CD4-positive, alpha-beta memory T cell (primary cell): ENCODE measurements at regions not wholly inside any gene's neighbourhood (a gene's known extent, or its start where the extent isn't known, plus 50 kb on each side); places are given as distances from the start of the nearest gene placed in this dataset.

ENCODE experiments used
- CTCF ChIA-PET: fragments of 350-600 bp; sonication (Branson Sonifier 250); formaldehyde crosslinking; loops from one replicate; lab custom pipeline; 2021; ENCODE audit warnings: inconsistent platforms; ENCODE audit not compliant: partially characterized antibody; lab: Charles Lee
- POLR2A ChIA-PET: fragments of 350-600 bp; sonication (Branson Sonifier 250); formaldehyde crosslinking; loops from one replicate; lab custom pipeline; 2021; ENCODE audit not compliant: partially characterized antibody; lab: Charles Lee
- DNase-seq, 5 donors: peaks; one replicate each; pipeline versions ENCODE4 v3.0.0 to v3.0.0-alpha.2; 2020 to 2022; ENCODE audit warnings: mixed read lengths in 1 of 5
- H3K27ac ChIP-seq: one replicate; pipeline ENCODE4 v1.7.0; 2013; ENCODE audit warnings: low read depth, low read length
- H3K27me3 ChIP-seq: 2 replicates; pipeline ENCODE4 v1.7.0; 2013; ENCODE audit warnings: mild to moderate bottlenecking, low read length, moderate library complexity; ENCODE audit not compliant: insufficient read depth
- H3K36me3 ChIP-seq: 2 replicates; pipeline ENCODE4 v1.7.0; 2013; ENCODE audit warnings: mild to moderate bottlenecking, low read length, moderate library complexity; ENCODE audit not compliant: insufficient read depth
- H3K4me1 ChIP-seq: 2 replicates; pipeline ENCODE4 v1.7.0; 2013; ENCODE audit warnings: mild to moderate bottlenecking, low read length, moderate library complexity; ENCODE audit not compliant: insufficient read depth
- H3K4me3 ChIP-seq, 2 donors: one replicate each; pipeline ENCODE4 v1.7.0; 2013; ENCODE audit warnings: low read length in 2 of 2, mild to moderate bottlenecking in 1 of 2
- H3K9me3 ChIP-seq, 2 donors: one replicate each; pipeline ENCODE4 v1.7.0; 2013; ENCODE audit warnings: low read length in 2 of 2, control low read depth in 1 of 2; ENCODE audit not compliant: control insufficient read depth in 1 of 2
- H3K27ac Mint-ChIP-seq, 7 donors: one replicate each; pipeline ENCODE4 v1.8.0; 2020 to 2021; ENCODE audit warnings: mixed read lengths in 7 of 7, mild to moderate bottlenecking in 6 of 7, inconsistent platforms in 3 of 7, moderate library complexity in 3 of 7
- H3K27me3 Mint-ChIP-seq, 2 donors: one replicate each; pipeline ENCODE4 v1.8.0; 2020 to 2021; ENCODE audit warnings: mixed read lengths in 2 of 2
- H3K36me3 Mint-ChIP-seq, 2 donors: one replicate each; pipeline ENCODE4 v1.8.0; 2020 to 2021; ENCODE audit warnings: mixed read lengths in 2 of 2, inconsistent platforms in 1 of 2, mild to moderate bottlenecking in 1 of 2
- H3K4me1 Mint-ChIP-seq, 4 donors: one replicate each; pipeline ENCODE4 v1.8.0; 2020 to 2021; ENCODE audit warnings: mixed read lengths in 4 of 4, mild to moderate bottlenecking in 1 of 4
- H3K4me3 Mint-ChIP-seq, 8 donors: one replicate each; pipeline ENCODE4 v1.8.0; 2020 to 2021; ENCODE audit warnings: mixed read lengths in 8 of 8, mild to moderate bottlenecking in 7 of 8, moderate library complexity in 6 of 8, inconsistent platforms in 3 of 8
- H3K9me3 Mint-ChIP-seq, 8 donors: one replicate each; pipeline ENCODE4 v1.8.0; 2020 to 2021; ENCODE audit warnings: mixed read lengths in 8 of 8, mild to moderate bottlenecking in 5 of 8, inconsistent platforms in 3 of 8, moderate library complexity in 1 of 8
- intact Hi-C: fragments of 100-400 bp; cut with micrococcal nuclease; formaldehyde crosslinking; loops from one replicate; pipeline ENCODE4 v1.15.1; 2023

DNA sequence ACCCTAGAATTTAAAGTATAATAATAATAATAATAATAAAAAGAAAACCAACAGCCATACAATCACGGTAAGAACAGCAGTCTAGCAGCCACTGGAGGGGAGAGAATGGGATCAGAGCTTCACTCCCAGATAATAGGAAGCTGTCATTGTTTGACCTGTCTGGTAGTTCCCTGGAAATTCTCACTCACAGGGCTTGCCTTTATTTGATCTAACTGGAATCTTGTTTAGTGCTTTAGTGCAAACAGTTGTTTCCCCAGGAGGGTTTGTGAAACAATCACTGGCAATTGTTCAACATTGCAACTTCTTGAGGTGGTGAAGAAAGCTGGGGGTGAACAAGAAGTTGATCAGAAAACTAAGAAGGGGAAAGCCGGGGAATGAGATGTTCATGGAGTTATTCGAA, 68.7 kb upstream of the PTCSC3 start:
- POLR2A ChIA-PET: no interaction called here
- H3K4me3 Mint-ChIP-seq: no peak overlapping the region

GRCh38 chr14:36243183-36243582, 66.7 kb upstream of the PTCSC3 start:
- H3K27ac Mint-ChIP-seq: no peak overlapping the region
- Histone ChIP-seq H3K9me3 (no peaks in the 10 kb centered on the region), H3K36me3 (no peaks in the 10 kb centered on the region), H3K4me3 (no peak overlapping the region), H3K4me1 (no peaks in the 10 kb centered on the region), H3K27ac (no peak overlapping the region), H3K27me3 (no peaks in the 10 kb centered on the region)
- POLR2A ChIA-PET: no interaction called here
- peaks cover 1 to 12% of the 10 kb centered on the region in 2 donors for H3K27me3 Mint-ChIP-seq
- intact Hi-C loops: no loop called here
- no peak overlapping the region for H3K4me3 Mint-ChIP-seq
- H3K4me1 Mint-ChIP-seq: no peaks in the 10 kb centered on the region
- no peaks in the 10 kb centered on the region for H3K36me3 Mint-ChIP-seq
- DNase-seq: no peak
- CTCF ChIA-PET: no interaction called here
- H3K9me3 Mint-ChIP-seq: peaks cover 0 to 8% (median 0%) of the 10 kb centered on the region in 8 donors

More for the DNA sequence above, 68.7 kb upstream of the PTCSC3 start:
- intact Hi-C loops: no loop called here
- Mint-ChIP-seq H3K27me3 (peaks cover 1 to 3% of the 10 kb centered on the region in 2 donors), H3K4me1 (no peaks in the 10 kb centered on the region), H3K27ac (no peak overlapping the region), H3K36me3 (no peaks in the 10 kb centered on the region), H3K9me3 (peaks cover 0 to 7% (median 3%) of the 10 kb centered on the region in 8 donors)
- no peaks in the 10 kb centered on the region for H3K4me1 ChIP-seq
- CTCF ChIA-PET: no interaction called here
- H3K27me3 ChIP-seq: no peaks in the 10 kb centered on the region
- no peak overlapping the region for H3K4me3 ChIP-seq
- DNase-seq: no peak
- H3K9me3 ChIP-seq: no peaks in the 10 kb centered on the region
- H3K36me3 ChIP-seq: no peaks in the 10 kb centered on the region
- H3K27ac ChIP-seq: no peak overlapping the region

DNA sequence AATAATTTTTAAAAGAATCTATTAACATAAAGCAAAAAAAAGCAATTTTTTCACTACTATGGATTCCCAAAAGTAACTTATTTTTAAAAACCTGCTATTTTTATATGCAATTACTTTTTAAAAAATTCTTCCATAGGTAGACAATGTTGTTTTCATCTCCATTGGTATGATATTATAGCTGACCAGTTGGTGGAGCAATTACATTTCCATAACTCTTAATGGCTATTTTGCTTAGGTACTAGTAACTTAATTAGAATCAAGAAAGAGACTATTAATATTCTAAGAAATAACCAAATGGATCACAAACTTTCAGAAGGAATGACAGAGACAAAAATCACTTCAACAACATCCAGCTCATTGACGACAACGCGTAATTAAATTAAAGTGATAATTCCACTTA, 64.7 kb upstream of the PTCSC3 start:
- no peak for DNase-seq
- Histone ChIP-seq H3K27me3 (no peaks in the 10 kb centered on the region), H3K9me3 (no peaks in the 10 kb centered on the region), H3K4me1 (no peaks in the 10 kb centered on the region), H3K4me3 (no peak overlapping the region), H3K27ac (no peak overlapping the region), H3K36me3 (no peaks in the 10 kb centered on the region)
- H3K27ac Mint-ChIP-seq: no peak overlapping the region
- H3K4me1 Mint-ChIP-seq: no peaks in the 10 kb centered on the region
- H3K9me3 Mint-ChIP-seq: peaks cover 0 to 4% (median 0%) of the 10 kb centered on the region in 8 donors
- POLR2A ChIA-PET: no interaction called here
- no peak overlapping the region for H3K4me3 Mint-ChIP-seq
- CTCF ChIA-PET: no interaction called here
- peaks cover 0 to 8% of the 10 kb centered on the region in 2 donors for H3K27me3 Mint-ChIP-seq
- intact Hi-C loops: no loop called here
- H3K36me3 Mint-ChIP-seq: no peaks in the 10 kb centered on the region

- Mint-ChIP-seq H3K4me3 (no peak overlapping the region), H3K9me3 (peaks cover 0 to 4% (median 0%) of the 10 kb centered on the region in 8 donors), H3K27ac (no peak overlapping the region), H3K4me1 (no peaks in the 10 kb centered on the region), H3K36me3 (no peaks in the 10 kb centered on the region), H3K27me3 (peaks cover 3 to 9% of the 10 kb centered on the region in 2 donors)
- CTCF ChIA-PET: no interaction called here
- no peaks in the 10 kb centered on the region for H3K36me3 ChIP-seq
- intact Hi-C loops: no loop called here
- H3K4me3 ChIP-seq: no peak overlapping the region
- no peak overlapping the region for H3K27ac ChIP-seq
- POLR2A ChIA-PET: no interaction called here
- no peak for DNase-seq
- no peaks in the 10 kb centered on the region for H3K9me3 ChIP-seq
- no peaks in the 10 kb centered on the region for H3K4me1 ChIP-seq
- H3K27me3 ChIP-seq: no peaks in the 10 kb centered on the region
Measured at GRCh38 chr14:36238666-36239363, 62.3 kb upstream of the PTCSC3 start.

DNA sequence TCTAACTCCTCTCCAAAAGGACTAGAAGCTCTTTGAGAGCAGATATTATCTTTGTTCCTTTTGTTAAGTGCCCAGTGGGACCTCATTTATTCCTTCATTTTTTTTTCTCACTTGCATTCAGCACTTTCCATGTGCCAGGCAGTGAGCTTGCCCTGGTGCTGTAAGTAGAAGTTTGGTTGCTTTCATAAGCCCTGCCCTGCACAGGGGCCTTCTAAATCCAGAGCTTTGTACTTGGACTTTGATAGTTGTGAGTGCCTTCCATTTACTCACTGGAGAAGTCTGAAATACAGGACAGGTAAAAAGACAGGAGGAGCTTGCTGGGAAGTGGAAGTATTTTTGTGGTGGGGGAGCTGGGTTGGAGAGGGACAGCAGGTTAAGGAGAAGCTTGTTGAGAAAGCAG, 56.7 kb upstream of the PTCSC3 start:
- Mint-ChIP-seq H3K4me1 (no peaks in the 10 kb centered on the region), H3K4me3 (no peak overlapping the region), H3K36me3 (no peaks in the 10 kb centered on the region), H3K27me3 (peaks cover 2 to 3% of the 10 kb centered on the region in 2 donors), H3K9me3 (no peaks in the 10 kb centered on the region), H3K27ac (no peak overlapping the region)
- no peak overlapping the region for H3K4me3 ChIP-seq
- ChIA-PET POLR2A (no interaction called here), CTCF (interaction anchor here (0.5 kb wide), 1 partner anchor 258 kb away, joined by 3 read pairs; no protein-coding TSS in a partner anchor)
- H3K9me3 ChIP-seq: no peaks in the 10 kb centered on the region
- no peaks in the 10 kb centered on the region for H3K27me3 ChIP-seq
- no peaks in the 10 kb centered on the region for H3K36me3 ChIP-seq
- intact Hi-C loops: no loop called here
- H3K27ac ChIP-seq: no peak overlapping the region
- DNase-seq: no peak
- no peaks in the 10 kb centered on the region for H3K4me1 ChIP-seq

DNA sequence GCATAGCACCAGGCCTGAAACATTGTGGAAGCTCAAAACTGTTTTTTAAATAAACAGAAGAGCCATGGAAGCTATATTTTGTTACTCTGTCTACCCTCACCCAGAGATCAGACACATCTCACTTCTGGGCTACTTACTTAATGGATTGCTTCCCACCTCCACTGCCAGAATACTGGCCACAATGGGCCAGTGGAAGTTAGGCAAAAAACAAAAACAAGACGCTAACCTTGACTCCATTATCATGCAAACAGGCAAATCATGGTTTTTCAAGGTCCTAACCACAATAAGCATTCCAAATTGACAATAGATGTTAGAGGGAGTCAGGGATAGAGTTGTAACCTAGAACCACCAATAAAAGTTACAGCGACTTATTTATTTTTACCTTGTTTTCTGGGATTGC, 52.7 kb upstream of the PTCSC3 start:
- no peaks in the 10 kb centered on the region for H3K36me3 Mint-ChIP-seq
- ChIA-PET CTCF (no interaction called here), POLR2A (no interaction called here)
- H3K27ac Mint-ChIP-seq: no peak overlapping the region
- Histone ChIP-seq H3K36me3 (no peaks in the 10 kb centered on the region), H3K27me3 (no peaks in the 10 kb centered on the region), H3K27ac (no peak overlapping the region), H3K4me3 (no peak overlapping the region), H3K9me3 (no peaks in the 10 kb centered on the region), H3K4me1 (no peaks in the 10 kb centered on the region)
- intact Hi-C loops: no loop called here
- DNase-seq: no peak
- no peak overlapping the region for H3K4me3 Mint-ChIP-seq
- H3K9me3 Mint-ChIP-seq: no peaks in the 10 kb centered on the region
- H3K4me1 Mint-ChIP-seq: no peaks in the 10 kb centered on the region
- H3K27me3 Mint-ChIP-seq: peaks cover 0 to 2% of the 10 kb centered on the region in 2 donors

DNA sequence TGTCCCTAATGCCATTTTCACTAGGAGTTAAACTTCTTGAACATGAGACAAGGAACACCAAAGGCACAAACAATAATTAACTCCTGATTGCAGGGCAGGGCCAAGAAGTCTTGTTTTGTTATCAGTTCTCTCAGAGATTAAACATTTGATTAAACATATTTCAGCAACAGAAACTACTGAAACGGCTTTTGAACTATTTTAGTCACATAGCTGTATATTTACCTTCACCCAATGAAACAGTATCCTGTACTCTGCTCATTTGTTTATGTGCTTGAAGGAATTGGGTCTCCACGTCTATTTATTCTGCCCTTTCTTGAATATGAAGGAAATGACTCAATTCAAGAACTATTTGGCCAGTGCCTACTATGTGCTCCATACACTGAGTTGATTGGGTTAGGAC, 51.3 kb upstream of the PTCSC3 start:
- H3K4me1 Mint-ChIP-seq: no peaks in the 10 kb centered on the region
- POLR2A ChIA-PET: no interaction called here
- no peaks in the 10 kb centered on the region for H3K9me3 Mint-ChIP-seq

More for the DNA sequence above, 51.3 kb upstream of the PTCSC3 start:
- no peaks in the 10 kb centered on the region for H3K36me3 Mint-ChIP-seq
- H3K4me1 ChIP-seq: no peaks in the 10 kb centered on the region
- H3K27me3 ChIP-seq: no peaks in the 10 kb centered on the region
- H3K4me3 Mint-ChIP-seq: no peak overlapping the region
- H3K36me3 ChIP-seq: no peaks in the 10 kb centered on the region
- intact Hi-C loops: no loop called here
- H3K9me3 ChIP-seq: no peaks in the 10 kb centered on the region
- H3K27ac Mint-ChIP-seq: no peak overlapping the region
- DNase-seq: no peak
- peaks cover 1% of the 10 kb centered on the region in 2 donors for H3K27me3 Mint-ChIP-seq
- H3K27ac ChIP-seq: no peak overlapping the region
- no peak overlapping the region for H3K4me3 ChIP-seq
- CTCF ChIA-PET: interaction anchor here (1.9 kb wide), 1 partner anchor 146 kb away, joined by 5 read pairs; no protein-coding TSS in a partner anchor
